ENCODE measurements at regions not wholly inside any gene's neighbourhood (a gene's known extent, or its start where the extent isn't known, plus 50 kb on each side); places are given as distances from the start of the nearest gene placed in this dataset.

GRCh38 chr4:158001756-158002155 is 171.1 kb downstream of the GASK1B start:
- intact Hi-C loops (cut with micrococcal nuclease), result no loop called here
- Histone ChIP-seq H3K4me1 (ENCODE audit: control insufficient read depth, insufficient read depth, low read length) (no peaks in the 10 kb centered on the region), H3K27ac (ENCODE audit: low read length) (no peak overlapping the region), H3K4me3 (ENCODE audit: low read length) (no peak overlapping the region), H3K36me3 (ENCODE audit: control insufficient read depth, insufficient read depth, low read length) (no peaks in the 10 kb centered on the region), H3K27me3 (ENCODE audit: control insufficient read depth, insufficient read depth, low read length) (no peaks in the 10 kb centered on the region), H3K9me3 (ENCODE audit: control insufficient read depth, insufficient read depth, low read length) (no peaks in the 10 kb centered on the region)
- H3K4me1 Mint-ChIP-seq, result no peaks in the 10 kb centered on the region
- no peaks in the 10 kb centered on the region for H3K27me3 Mint-ChIP-seq (ENCODE audit: low read depth in 2 of 2)
- H3K9me3 Mint-ChIP-seq, result peaks cover 2 to 3% of the 10 kb centered on the region in 2 donors
- DNase-seq (no peak), ATAC-seq (no peak)
- no peak overlapping the region for H3K27ac Mint-ChIP-seq
- no peak for TF ChIP-seq CTCF (IDR thresholded peaks at IDR 0.05)
- H3K36me3 Mint-ChIP-seq, result no peaks in the 10 kb centered on the region
- H3K4me3 Mint-ChIP-seq, result no peak overlapping the region
- 82% methylated on average over 1 of the region's 2 CpGs for WGBS (ENCODE audit: insufficient coverage)

GRCh38 chr4:157999723-158000122 is 173.1 kb downstream of the GASK1B start:
- WGBS (ENCODE audit: insufficient coverage), result 100% methylated on average over 1 of the region's 1 CpG
- no peak overlapping the region for H3K27ac Mint-ChIP-seq
- Histone ChIP-seq H3K36me3 (ENCODE audit: control insufficient read depth, insufficient read depth, low read length) (no peaks in the 10 kb centered on the region), H3K9me3 (ENCODE audit: control insufficient read depth, insufficient read depth, low read length) (no peaks in the 10 kb centered on the region), H3K4me1 (ENCODE audit: control insufficient read depth, insufficient read depth, low read length) (no peaks in the 10 kb centered on the region), H3K27me3 (ENCODE audit: control insufficient read depth, insufficient read depth, low read length) (no peaks in the 10 kb centered on the region), H3K27ac (ENCODE audit: low read length) (no peak overlapping the region), H3K4me3 (ENCODE audit: low read length) (no peak overlapping the region)
- H3K36me3 Mint-ChIP-seq, result no peaks in the 10 kb centered on the region
- H3K4me1 Mint-ChIP-seq, result no peaks in the 10 kb centered on the region
- intact Hi-C loops (cut with micrococcal nuclease), result no loop called here
- H3K9me3 Mint-ChIP-seq, result peaks cover 0 to 3% of the 10 kb centered on the region in 2 donors
- ATAC-seq (no peak), DNase-seq (no peak)
- no peaks in the 10 kb centered on the region for H3K27me3 Mint-ChIP-seq (ENCODE audit: low read depth in 2 of 2)
- no peak for TF ChIP-seq CTCF (IDR thresholded peaks at IDR 0.05)
- H3K4me3 Mint-ChIP-seq, result no peak overlapping the region

- H3K27ac ChIP-seq (ENCODE audit: low read length), result no peak overlapping the region
- H3K36me3 ChIP-seq (ENCODE audit: control insufficient read depth, insufficient read depth, low read length), result no peaks in the 10 kb centered on the region
- DNase-seq (no peak), ATAC-seq (no peak)
- H3K27me3 Mint-ChIP-seq (ENCODE audit: low read depth in 2 of 2), result no peaks in the 10 kb centered on the region
- H3K9me3 ChIP-seq (ENCODE audit: control insufficient read depth, insufficient read depth, low read length), result no peaks in the 10 kb centered on the region
- no peaks in the 10 kb centered on the region for H3K36me3 Mint-ChIP-seq
- TF ChIP-seq CTCF (IDR thresholded peaks at IDR 0.05), result no peak
- peaks cover 0 to 3% of the 10 kb centered on the region in 2 donors for H3K9me3 Mint-ChIP-seq
- no peaks in the 10 kb centered on the region for H3K27me3 ChIP-seq (ENCODE audit: control insufficient read depth, insufficient read depth, low read length)
- no CpG with 5 or more reads among the region's 1 CpG for WGBS (ENCODE audit: insufficient coverage)
- H3K4me3 ChIP-seq (ENCODE audit: low read length), result no peak overlapping the region
- H3K4me1 ChIP-seq (ENCODE audit: control insufficient read depth, insufficient read depth, low read length), result no peaks in the 10 kb centered on the region
- no peak overlapping the region for H3K4me3 Mint-ChIP-seq
- no peak overlapping the region for H3K27ac Mint-ChIP-seq
- intact Hi-C loops (cut with micrococcal nuclease), result no loop called here
- H3K4me1 Mint-ChIP-seq, result no peaks in the 10 kb centered on the region
Measured at GRCh38 chr4:157997296-157997695, 175.5 kb downstream of the GASK1B start.
